NOMO-1 (cell line): ENCODE measurements at regions not wholly inside any gene's neighbourhood (a gene's known extent, or its start where the extent isn't known, plus 50 kb on each side); places are given as distances from the start of the nearest gene placed in this dataset.

Experiments used
- DNase-seq, 2 experiments: peaks; one replicate each; lab custom pipeline; 2025; ENCODE audit not compliant: unreplicated experiment in 2 of 2; lab: John Stamatoyannopoulos, UW

GRCh38 chr1:229817936-229818335 is 191.9 kb downstream of the URB2 start:
- DNase-seq = no peak

DNA sequence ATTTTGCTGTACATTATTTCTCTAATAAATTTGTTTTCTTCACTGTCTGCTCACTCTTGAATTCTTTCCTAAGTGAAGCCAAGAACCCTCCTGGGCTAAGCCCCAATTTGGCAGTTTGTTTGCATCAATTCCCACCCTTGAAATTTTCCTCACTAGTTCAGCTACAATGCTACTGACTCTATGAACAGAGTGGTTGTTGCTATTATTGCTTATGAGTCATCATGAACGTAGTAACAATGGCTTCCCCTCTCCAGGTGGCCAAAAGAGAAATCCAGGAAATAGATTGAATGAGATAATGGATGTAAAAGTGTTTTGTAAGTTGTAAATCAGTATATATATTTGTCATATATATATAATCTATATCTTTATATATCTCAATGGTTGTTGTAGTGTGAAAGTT is 193.0 kb downstream of the URB2 start:
- DNase-seq = no peak

DNA sequence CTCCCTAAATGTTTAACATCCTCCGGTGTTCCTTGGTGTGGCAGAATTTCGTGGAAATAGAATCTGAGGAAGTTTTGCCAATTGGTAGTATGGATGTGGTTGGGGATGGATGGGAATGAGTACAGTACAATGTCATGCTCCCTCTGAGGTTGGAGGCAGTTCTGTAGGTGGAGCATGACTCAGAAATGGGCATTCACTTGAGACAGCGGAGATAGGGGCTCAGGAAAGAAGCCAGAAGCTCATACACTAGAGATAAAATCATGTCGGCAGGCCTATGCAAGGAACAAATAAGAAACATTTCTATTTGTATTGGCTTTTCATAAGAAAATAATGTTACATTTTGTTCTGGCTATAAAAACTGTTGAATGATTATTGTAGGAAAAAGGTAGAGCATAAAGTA is 196.0 kb downstream of the URB2 start:
- no peak for DNase-seq

DNA sequence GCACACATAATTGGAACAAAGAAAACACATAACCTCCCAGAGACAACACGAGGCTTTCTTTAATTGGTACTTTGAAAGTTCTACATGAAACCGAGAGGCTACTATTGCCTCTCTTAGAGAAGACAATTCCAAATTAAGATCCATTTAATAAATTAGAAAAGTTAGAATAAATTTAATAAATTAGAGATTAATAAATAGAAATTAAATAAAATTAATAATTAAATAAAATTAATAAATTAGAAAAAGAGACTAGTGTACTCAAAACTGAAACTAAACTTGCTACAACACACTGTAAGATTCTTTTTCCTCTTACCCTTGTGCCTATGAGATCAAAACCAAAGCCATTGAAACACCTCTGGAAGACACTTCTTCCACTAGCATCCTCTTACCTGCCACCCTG is 199.0 kb downstream of the URB2 start:
- DNase-seq = no peak

GRCh38 chr1:229828461-229828860 is 202.4 kb downstream of the URB2 start:
- DNase-seq = no peak

GRCh38 chr1:229832695-229833094 is 206.6 kb downstream of the URB2 start:
- no peak for DNase-seq

GRCh38 chr1:229834230-229834629 is 208.2 kb downstream of the URB2 start:
- no peak for DNase-seq

- no peak for DNase-seq
Measured at GRCh38 chr1:229835226-229835625, 209.2 kb downstream of the URB2 start.

- peak in 1 of 2 experiments; percentile 19 for DNase-seq
Measured at GRCh38 chr1:229836324-229836723, 210.3 kb downstream of the URB2 start.

DNA sequence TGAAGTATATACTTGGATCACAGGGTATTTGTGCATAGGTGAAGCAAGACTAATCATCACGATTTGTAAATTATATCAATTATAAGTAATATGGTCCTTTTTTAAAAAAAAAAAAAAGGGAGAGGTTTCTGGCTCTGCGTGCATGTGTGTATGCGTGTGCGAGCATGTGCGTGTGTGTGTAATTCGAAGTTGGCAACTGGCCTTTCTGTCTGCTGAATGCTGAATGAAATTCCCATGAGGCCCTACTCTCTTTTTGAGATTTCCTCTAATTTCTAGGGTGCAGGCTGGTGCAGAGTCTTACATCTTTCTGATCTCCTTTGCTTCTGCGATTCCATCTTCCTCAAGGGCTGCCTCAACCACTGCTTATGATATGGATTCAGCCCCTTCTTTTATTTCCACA is 212.2 kb downstream of the URB2 start:
- no peak for DNase-seq

DNA sequence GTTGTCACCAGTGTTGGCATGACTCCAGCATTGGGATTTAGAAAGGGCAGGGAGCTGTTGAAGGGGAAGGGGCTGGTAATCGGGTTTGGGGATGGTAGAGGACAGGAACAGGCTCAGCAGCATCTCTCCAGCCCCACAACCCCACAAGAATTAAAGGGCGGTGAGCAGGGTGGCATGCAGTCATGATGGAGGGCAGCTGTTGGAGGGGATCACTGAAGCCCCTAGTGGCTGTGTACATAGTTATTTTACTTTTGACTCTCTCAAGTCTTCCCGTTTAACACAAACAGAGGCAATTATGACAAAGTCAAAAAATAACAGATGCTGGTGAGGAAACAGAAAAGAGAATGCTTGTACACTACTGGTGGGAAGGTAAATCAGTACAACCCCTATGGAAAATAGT is 213.8 kb downstream of the URB2 start:
- DNase-seq = no peak

DNA sequence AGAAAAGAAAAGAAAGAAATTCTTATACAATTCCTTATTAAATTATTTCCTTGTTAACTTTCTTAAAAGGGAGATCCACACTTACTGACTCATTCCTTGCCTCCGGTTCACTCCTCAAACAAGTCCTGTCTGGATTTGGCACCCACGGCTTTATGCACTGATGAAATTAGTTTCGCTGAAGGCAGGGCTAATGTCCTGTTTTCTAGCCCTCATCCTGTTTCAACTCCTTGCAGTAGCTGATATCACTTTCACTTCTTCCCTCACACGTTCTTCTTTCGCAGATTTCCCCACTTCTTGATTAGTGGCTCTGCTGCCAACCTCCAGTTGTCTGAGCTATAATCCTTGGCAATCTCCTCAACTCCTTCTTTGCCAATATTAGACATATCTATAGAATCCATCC is 215.2 kb downstream of the URB2 start:
- DNase-seq = peak; percentile 50 to 75

GRCh38 chr1:229842302-229843255 is 216.5 kb downstream of the URB2 start:
- DNase-seq = no peak

DNA sequence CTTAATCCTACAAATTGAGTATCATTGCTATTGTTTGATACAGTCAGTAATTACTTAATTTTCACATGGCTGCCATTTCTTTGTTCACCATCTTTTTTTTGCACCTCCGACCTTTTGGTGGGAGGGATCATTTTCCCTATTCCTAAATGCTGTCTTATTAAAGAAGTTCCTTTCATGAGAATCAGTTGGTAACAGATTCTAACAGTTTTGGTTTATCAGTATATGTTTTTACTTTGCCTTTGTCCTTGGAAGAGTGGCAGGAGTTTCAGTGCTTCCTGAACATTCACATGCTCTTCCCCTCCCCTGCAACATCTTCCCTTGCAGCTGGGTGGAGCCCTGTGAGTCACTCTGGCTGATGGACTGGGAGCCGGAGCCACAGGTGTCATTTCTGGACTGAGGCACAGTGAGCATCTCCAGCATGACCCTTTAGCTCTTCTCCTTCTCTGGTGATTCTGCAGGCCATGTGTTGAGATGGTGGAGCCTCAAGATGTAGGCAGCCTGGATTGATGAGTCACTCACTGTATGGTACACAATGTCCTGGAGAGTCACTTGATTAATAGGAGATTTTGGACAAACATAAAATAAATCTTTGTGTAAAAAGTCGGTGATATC is 217.7 kb downstream of the URB2 start:
- no peak for DNase-seq

DNA sequence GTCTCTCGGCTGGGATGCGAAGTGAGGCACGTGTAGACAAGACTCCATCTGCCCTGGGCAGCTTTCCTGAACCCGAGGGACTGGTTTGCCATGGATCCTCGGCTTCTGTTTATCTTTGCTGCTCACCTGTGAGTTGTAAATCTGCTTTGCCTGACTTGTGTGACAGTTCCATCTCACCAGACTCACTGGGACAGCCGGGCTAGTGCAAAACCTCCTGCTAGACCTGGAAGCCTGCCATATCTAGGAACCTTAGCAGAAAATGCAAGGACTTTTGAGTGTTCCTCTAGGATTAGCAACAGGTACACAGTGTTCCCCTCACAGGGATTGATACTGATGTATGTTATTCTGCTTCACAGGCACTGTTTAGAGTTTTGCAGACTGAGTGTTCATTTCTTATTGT is 218.6 kb downstream of the URB2 start:
- no peak for DNase-seq

DNA sequence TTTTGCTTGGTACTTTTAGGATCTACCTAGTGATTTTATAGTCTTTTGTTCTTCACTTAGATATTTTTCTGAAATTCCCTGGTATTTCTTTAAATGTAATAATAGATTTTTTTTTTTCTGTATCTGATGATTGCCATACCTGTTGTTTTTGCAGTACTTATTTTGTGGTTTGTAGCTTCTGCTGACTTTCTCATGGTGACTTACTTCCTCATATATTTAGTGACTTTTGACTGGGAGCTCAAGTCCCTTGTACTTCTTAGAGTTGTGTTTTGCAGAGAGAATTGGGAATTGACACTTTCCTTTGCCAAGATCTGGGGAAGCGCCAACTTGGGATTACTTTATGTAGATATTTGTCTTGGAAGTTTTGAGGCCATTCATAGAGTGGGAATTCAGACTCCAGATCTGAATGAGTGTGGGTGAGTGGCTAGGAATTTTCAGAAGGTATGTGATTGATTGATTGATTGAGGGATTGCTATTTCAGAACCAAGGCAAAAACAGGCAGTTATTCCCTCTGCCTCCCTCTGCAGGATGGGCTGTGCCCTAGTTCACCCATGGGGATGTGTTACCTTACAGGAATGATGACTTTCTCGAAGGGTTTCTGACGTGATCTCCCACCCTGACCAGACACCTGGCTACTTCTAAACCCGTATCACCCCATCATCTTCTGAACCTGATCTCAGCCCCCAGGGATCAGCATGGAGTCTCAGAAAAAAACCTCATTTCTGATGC is 219.5 kb downstream of the URB2 start:
- DNase-seq = peak in 1 of 2 experiments; percentile 5

- DNase-seq = no peak
Measured at GRCh38 chr1:229846351-229846750, 220.3 kb downstream of the URB2 start.

GRCh38 chr1:229848752-229849677 is 218.0 kb upstream of the GALNT2 start:
- peak in 1 of 2 experiments; percentile 2 for DNase-seq

GRCh38 chr1:229851511-229851910 is 215.5 kb upstream of the GALNT2 start:
- DNase-seq = no peak

- no peak for DNase-seq
Measured at GRCh38 chr1:229853751-229854150, 213.3 kb upstream of the GALNT2 start.
